ENCODE measurements at regions not wholly inside any gene's neighbourhood (a gene's known extent, or its start where the extent isn't known, plus 50 kb on each side); places are given as distances from the start of the nearest gene placed in this dataset.

- TF ChIP-seq CTCF (IDR thresholded peaks at IDR 0.05), result no peak
- no peak for TF ChIP-seq POLR2A (IDR thresholded peaks at IDR 0.05)
These were observed 192.1 kb downstream of the KATNAL1 start for GRCh38 chr13:30115257-30115600.

Data from upper lobe of left lung (tissue), 4 donors.